HepG2 (cell line): ENCODE measurements at regions not wholly inside any gene's neighbourhood (a gene's known extent, or its start where the extent isn't known, plus 50 kb on each side); places are given as distances from the start of the nearest gene placed in this dataset.
A peak's percentile ranks its signal among the peaks of the same experiment; 100 is the strongest.

Experiments used
- ATAC-seq: fragments of 200-7000 bp; cut with Tn5 transposase; 3 replicates; pipeline ENCODE4 v1.9.1; 2020; ENCODE audit warnings: mild to moderate bottlenecking, moderate library complexity
- BruUV-seq: library from RNA; stranded (reverse); fragments of 400-500 nt; replicated peaks from 2 replicates; lab custom pipeline; 2021; lab: Mats Ljungman, UMichigan
- CTCF ChIA-PET: fragments of 300-600 bp; formaldehyde crosslinking; extraction: SDS; loops from one replicate; lab custom pipeline; 2021; ENCODE audit warnings: low total read pairs, inconsistent platforms, low intra/inter-chr PET ratio; lab: Yijun Ruan, JAX
- POLR2A ChIA-PET: fragments of 350-600 bp; sonication (Branson Sonifier 250); formaldehyde crosslinking; loops from one replicate; lab custom pipeline; 2020; ENCODE audit warnings: antibody characterized with exemption, inconsistent platforms; lab: Yijun Ruan, JAX
- DNase-seq: peaks from one replicate; pipeline ENCODE4 v3.0.0-alpha.2; 2015; ENCODE audit warnings: low spot score
- FAIRE-seq: peaks from 3 replicates; lab custom pipeline; 2011; peaks lifted over from hg19 to GRCh38; lab: Jason Lieb, UNC
- H2AFZ ChIP-seq: one replicate; pipeline ENCODE4 v1.6.1; 2011; ENCODE audit warnings: low read length, inconsistent platforms
- H3K27ac ChIP-seq: fragments of 300-600 bp; 3 replicates; pipeline ENCODE4 v1.8.0; 2011; ENCODE audit warnings: mixed run types, mild to moderate bottlenecking, mixed read lengths, low read length, inconsistent platforms; ENCODE audit not compliant: insufficient read depth; ENCODE audit errors: extremely low read length
- H3K27me3 ChIP-seq, 2 experiments: fragments of 200-600 bp in 1 of 2; 2 replicates in 1 of 2; 3 replicates in 1 of 2; pipeline versions ENCODE4 v1.6.0 to v1.8.0; 2011; ENCODE audit warnings: low read length in 2 of 2, mild to moderate bottlenecking in 2 of 2, moderate library complexity in 2 of 2, inconsistent platforms in 1 of 2; ENCODE audit not compliant: insufficient read depth in 2 of 2, control insufficient read depth in 1 of 2
- H3K36me3 ChIP-seq, 2 experiments: fragments of 200-600 bp in 1 of 2; replicated peaks in 1 of 2; 2 replicates in 1 of 2; 3 replicates in 1 of 2; pipeline versions ENCODE4 v1.5.1 to v1.8.0; 2011; ENCODE audit warnings: low read length in 2 of 2, inconsistent platforms in 1 of 2; ENCODE audit not compliant: insufficient read depth in 2 of 2, control insufficient read depth in 1 of 2
- H3K4me1 ChIP-seq: 2 replicates; pipeline ENCODE4 v1.5.1; 2012; ENCODE audit warnings: low read length, inconsistent platforms; ENCODE audit not compliant: insufficient read depth
- H3K4me2 ChIP-seq: 2 replicates; pipeline ENCODE4 v1.6.0; 2011; ENCODE audit warnings: low read depth, low read length, inconsistent platforms
- H3K4me3 ChIP-seq, 3 experiments: fragments of 200-600 bp in 1 of 3; sonication (generic), shearing (Covaris generic) in 1 of 3; replicated peaks in 1 of 3; 2 replicates each; pipeline ENCODE4 v1.5.1; 2011 to 2016; ENCODE audit warnings: low read length in 3 of 3, inconsistent platforms in 2 of 3, low read depth in 2 of 3, mild to moderate bottlenecking in 2 of 3, control low read depth in 1 of 3, mixed read lengths in 1 of 3; ENCODE audit not compliant: insufficient read depth in 1 of 3
- H3K79me2 ChIP-seq: one replicate; pipeline ENCODE4 v1.6.1; 2011; ENCODE audit warnings: low read length, inconsistent platforms; ENCODE audit not compliant: insufficient read depth
- H3K9ac ChIP-seq: 2 replicates; pipeline ENCODE4 v1.6.0; 2011; ENCODE audit warnings: mild to moderate bottlenecking, low read depth, low read length, inconsistent platforms; ENCODE audit not compliant: insufficient read depth
- H3K9me3 ChIP-seq: 2 replicates; pipeline ENCODE4 v1.5.1; 2012; ENCODE audit warnings: mild to moderate bottlenecking, low read length
- H4K20me1 ChIP-seq: 2 replicates; pipeline ENCODE4 v1.6.0; 2011; ENCODE audit warnings: inconsistent platforms, mild to moderate bottlenecking, low read length, moderate library complexity; ENCODE audit not compliant: insufficient read depth
- ATF7 ChIP-seq, 2 experiments: fragments of 450-650 bp in 1 of 2; sonication (generic) in 1 of 2; formaldehyde crosslinking in 1 of 2; IDR thresholded peaks; 2 replicates each; pipeline versions ENCODE4 v1.4.0 to v1.6.1; 2016 to 2020; ENCODE audit warnings: antibody characterized with exemption in 1 of 2, mild to moderate bottlenecking in 1 of 2, missing genetic modification reagents in 1 of 2
- CTCF ChIP-seq: sonication (generic); formaldehyde crosslinking; IDR thresholded peaks from 2 replicates; pipeline ENCODE4 v1.5.0; 2020; ENCODE audit warnings: mild to moderate bottlenecking, missing genetic modification reagents, moderate library complexity
- HNF4A ChIP-seq: sonication (generic); formaldehyde crosslinking; IDR thresholded peaks from 2 replicates; pipeline ENCODE4 v1.4.0; 2020; ENCODE audit warnings: missing genetic modification reagents
- SALL2 ChIP-seq: sonication (generic); formaldehyde crosslinking; IDR thresholded peaks from 2 replicates; pipeline ENCODE4 v1.8.1; 2023; ENCODE audit warnings: mild to moderate bottlenecking, missing genetic modification reagents, inconsistent platforms
- SMC3 ChIP-seq: IDR thresholded peaks from 2 replicates; pipeline ENCODE4 v1.6.1; 2011; ENCODE audit warnings: low read length, improper control_type of control experiment
- STAG1 ChIP-seq: sonication (generic); formaldehyde crosslinking; IDR thresholded peaks from 2 replicates; pipeline ENCODE4 v1.4.0; 2020; ENCODE audit warnings: missing genetic modification reagents
- XRCC5 ChIP-seq: fragments of 200-400 bp; formaldehyde crosslinking; optimal IDR thresholded peaks from 2 replicates; pipeline ENCODE3; 2017; ENCODE audit warnings: mild to moderate bottlenecking, low read length
- YY1 ChIP-seq: IDR thresholded peaks from 2 replicates; pipeline ENCODE4 v1.6.1; 2011; ENCODE audit warnings: low read length, low read depth, moderate library complexity, mild to moderate bottlenecking; ENCODE audit not compliant: insufficient read depth, insufficient replicate concordance
- ZKSCAN5 ChIP-seq: sonication (generic); formaldehyde crosslinking; IDR thresholded peaks from 2 replicates; pipeline ENCODE4 v1.5.1; 2020; ENCODE audit warnings: mild to moderate bottlenecking, missing genetic modification reagents
- ZNF12 ChIP-seq: sonication (generic); formaldehyde crosslinking; IDR thresholded peaks from 2 replicates; pipeline ENCODE4 v1.5.0; 2020; ENCODE audit warnings: missing genetic modification reagents
- WGBS: methylation state at CpG from one replicate; pipeline ENCODE4 v1.1.6; 2017; ENCODE audit warnings: low lambda C conversion rate; 5-methylcytosine and 5-hydroxymethylcytosine counted together
- in situ Hi-C: cut with HindIII; loops from 2 replicates; pipeline ENCODE4 v1.10.0; 2017; ENCODE audit warnings: low pct_unique_long_range_greater_than_20kb; ENCODE audit not compliant: extremely low pct_ligation_motif_present
- intact Hi-C: fragments of 100-400 bp; cut with micrococcal nuclease; formaldehyde crosslinking; loops from one replicate; pipeline ENCODE4 v1.10.0; 2022; ENCODE audit not compliant: unreplicated experiment
- TF ChIP-seq, protein P1 (sequence below): sonication (generic); formaldehyde crosslinking; IDR thresholded peaks from 2 replicates; pipeline ENCODE4 v1.5.1; 2020; ENCODE audit warnings: missing genetic modification reagents, mild to moderate bottlenecking, borderline replicate concordance
- TF ChIP-seq, protein P2 (sequence below): sonication (generic); formaldehyde crosslinking; IDR thresholded peaks from 2 replicates; pipeline ENCODE4 v1.4.0; 2020; ENCODE audit warnings: missing genetic modification reagents, borderline replicate concordance
- TF ChIP-seq, protein P3 (sequence below): sonication (generic); formaldehyde crosslinking; IDR thresholded peaks from 2 replicates; pipeline ENCODE4 v1.8.0; 2022; ENCODE audit warnings: mild to moderate bottlenecking, missing genetic modification reagents, moderate library complexity

GRCh38 chr7:106778656-106779250 lies 86.3 kb upstream of the PIK3CG start (continued):
- TF ChIP-seq, protein P1, sequence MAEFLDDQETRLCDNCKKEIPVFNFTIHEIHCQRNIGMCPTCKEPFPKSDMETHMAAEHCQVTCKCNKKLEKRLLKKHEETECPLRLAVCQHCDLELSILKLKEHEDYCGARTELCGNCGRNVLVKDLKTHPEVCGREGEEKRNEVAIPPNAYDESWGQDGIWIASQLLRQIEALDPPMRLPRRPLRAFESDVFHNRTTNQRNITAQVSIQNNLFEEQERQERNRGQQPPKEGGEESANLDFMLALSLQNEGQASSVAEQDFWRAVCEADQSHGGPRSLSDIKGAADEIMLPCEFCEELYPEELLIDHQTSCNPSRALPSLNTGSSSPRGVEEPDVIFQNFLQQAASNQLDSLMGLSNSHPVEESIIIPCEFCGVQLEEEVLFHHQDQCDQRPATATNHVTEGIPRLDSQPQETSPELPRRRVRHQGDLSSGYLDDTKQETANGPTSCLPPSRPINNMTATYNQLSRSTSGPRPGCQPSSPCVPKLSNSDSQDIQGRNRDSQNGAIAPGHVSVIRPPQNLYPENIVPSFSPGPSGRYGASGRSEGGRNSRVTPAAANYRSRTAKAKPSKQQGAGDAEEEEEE (CRISPR knock-in tag) = no peak
- TF ChIP-seq, protein P2, sequence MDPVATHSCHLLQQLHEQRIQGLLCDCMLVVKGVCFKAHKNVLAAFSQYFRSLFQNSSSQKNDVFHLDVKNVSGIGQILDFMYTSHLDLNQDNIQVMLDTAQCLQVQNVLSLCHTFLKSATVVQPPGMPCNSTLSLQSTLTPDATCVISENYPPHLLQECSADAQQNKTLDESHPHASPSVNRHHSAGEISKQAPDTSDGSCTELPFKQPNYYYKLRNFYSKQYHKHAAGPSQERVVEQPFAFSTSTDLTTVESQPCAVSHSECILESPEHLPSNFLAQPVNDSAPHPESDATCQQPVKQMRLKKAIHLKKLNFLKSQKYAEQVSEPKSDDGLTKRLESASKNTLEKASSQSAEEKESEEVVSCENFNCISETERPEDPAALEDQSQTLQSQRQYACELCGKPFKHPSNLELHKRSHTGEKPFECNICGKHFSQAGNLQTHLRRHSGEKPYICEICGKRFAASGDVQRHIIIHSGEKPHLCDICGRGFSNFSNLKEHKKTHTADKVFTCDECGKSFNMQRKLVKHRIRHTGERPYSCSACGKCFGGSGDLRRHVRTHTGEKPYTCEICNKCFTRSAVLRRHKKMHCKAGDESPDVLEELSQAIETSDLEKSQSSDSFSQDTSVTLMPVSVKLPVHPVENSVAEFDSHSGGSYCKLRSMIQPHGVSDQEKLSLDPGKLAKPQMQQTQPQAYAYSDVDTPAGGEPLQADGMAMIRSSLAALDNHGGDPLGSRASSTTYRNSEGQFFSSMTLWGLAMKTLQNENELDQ (CRISPR knock-in tag) = no peak
- no peak for TF ChIP-seq SALL2 (CRISPR knock-in tag)
- TF ChIP-seq ZNF12 = no peak
- no peak for TF ChIP-seq SMC3

GRCh38 chr7:106779877-106780276 lies 85.2 kb upstream of the PIK3CG start:
- Histone ChIP-seq H3K9ac (no peak overlapping the region), H3K27ac (no peak overlapping the region), H3K27me3 (no peaks in the 10 kb centered on the region)
- peak; percentile 100 for ATAC-seq
- peak; percentile 49 for TF ChIP-seq STAG1 (CRISPR knock-in tag)
- TF ChIP-seq SMC3 = peak; percentile 43; the same call in 1 of the 2 replicates
- TF ChIP-seq XRCC5 = peak; percentile 68
- TF ChIP-seq, protein P3, sequence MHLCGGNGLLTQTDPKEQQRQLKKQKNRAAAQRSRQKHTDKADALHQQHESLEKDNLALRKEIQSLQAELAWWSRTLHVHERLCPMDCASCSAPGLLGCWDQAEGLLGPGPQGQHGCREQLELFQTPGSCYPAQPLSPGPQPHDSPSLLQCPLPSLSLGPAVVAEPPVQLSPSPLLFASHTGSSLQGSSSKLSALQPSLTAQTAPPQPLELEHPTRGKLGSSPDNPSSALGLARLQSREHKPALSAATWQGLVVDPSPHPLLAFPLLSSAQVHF (CRISPR knock-in tag) = no peak
- peak; percentile 81; the same call in 1 of the 2 replicates for TF ChIP-seq ZKSCAN5 (CRISPR knock-in tag)
- peak; percentile 55 for TF ChIP-seq HNF4A (CRISPR knock-in tag)
- no peak for TF ChIP-seq ATF7 (IDR thresholded peaks at IDR 0.05)
- no peak for TF ChIP-seq ATF7 (CRISPR knock-in tag; IDR thresholded peaks at IDR 0.05)
- TF ChIP-seq CTCF (CRISPR knock-in tag) = peak; percentile 62
- TF ChIP-seq YY1 = peak; percentile 14
- TF ChIP-seq, all 625 proteins: peak for 7
- WGBS = 36% methylated on average over 1 of the region's 4 CpGs
- Histone ChIP-seq H3K36me3 (no peaks in the 10 kb centered on the region), H3K79me2 (no peaks in the 10 kb centered on the region), H3K4me3 (no peak overlapping the region), H2AFZ (no peak overlapping the region), H3K4me1 (no peaks in the 10 kb centered on the region), H3K4me2 (no peak overlapping the region), H4K20me1 (no peaks in the 10 kb centered on the region), H3K9me3 (no peaks in the 10 kb centered on the region)
- peak; percentile 36 for FAIRE-seq
- POLR2A ChIA-PET = no interaction called here
- BruUV-seq = no TSS peak
- peak; percentile 46 for DNase-seq
- intact Hi-C loops (loop anchor here (1.0 kb wide), 1 partner anchor 238 kb away; no protein-coding TSS in a partner anchor), in situ Hi-C loops (no loop called here)
- CTCF ChIA-PET = no interaction called here
